Ishikawa (cell line): ENCODE measurements at regions not wholly inside any gene's neighbourhood (a gene's known extent, or its start where the extent isn't known, plus 50 kb on each side); places are given as distances from the start of the nearest gene placed in this dataset.

ENCODE experiments used
- CEBPB ChIP-seq: IDR thresholded peaks from 2 replicates; pipeline ENCODE4 v1.6.1; 2012
- CREB1 ChIP-seq: IDR thresholded peaks from 2 replicates; pipeline ENCODE4 v1.6.1; 2012; ENCODE audit warnings: low read depth
- EP300 ChIP-seq: IDR thresholded peaks from 2 replicates; pipeline ENCODE4 v1.6.1; 2012; ENCODE audit warnings: borderline replicate concordance
- FOXM1 ChIP-seq: IDR thresholded peaks from 2 replicates; pipeline ENCODE4 v1.6.1; 2012; ENCODE audit warnings: low read depth, borderline replicate concordance
- RAD21 ChIP-seq: IDR thresholded peaks from 2 replicates; pipeline ENCODE4 v1.6.1; 2012; ENCODE audit warnings: low read depth
- TAF1 ChIP-seq: IDR thresholded peaks from 2 replicates; pipeline ENCODE4 v1.6.1; 2012; ENCODE audit warnings: low read depth, mild to moderate bottlenecking
- YY1 ChIP-seq: IDR thresholded peaks from 2 replicates; pipeline ENCODE4 v1.6.1; 2012; ENCODE audit warnings: low read depth
- TF ChIP-seq, protein P1 (sequence below): IDR thresholded peaks from 2 replicates; pipeline ENCODE4 v1.6.1; 2012
- TF ChIP-seq, protein P2 (sequence below): IDR thresholded peaks from 2 replicates; pipeline ENCODE4 v1.6.1; 2012; ENCODE audit warnings: low read depth, mild to moderate bottlenecking
- TF ChIP-seq, protein P3 (sequence below): IDR thresholded peaks from 2 replicates; pipeline ENCODE4 v1.6.1; 2012

DNA sequence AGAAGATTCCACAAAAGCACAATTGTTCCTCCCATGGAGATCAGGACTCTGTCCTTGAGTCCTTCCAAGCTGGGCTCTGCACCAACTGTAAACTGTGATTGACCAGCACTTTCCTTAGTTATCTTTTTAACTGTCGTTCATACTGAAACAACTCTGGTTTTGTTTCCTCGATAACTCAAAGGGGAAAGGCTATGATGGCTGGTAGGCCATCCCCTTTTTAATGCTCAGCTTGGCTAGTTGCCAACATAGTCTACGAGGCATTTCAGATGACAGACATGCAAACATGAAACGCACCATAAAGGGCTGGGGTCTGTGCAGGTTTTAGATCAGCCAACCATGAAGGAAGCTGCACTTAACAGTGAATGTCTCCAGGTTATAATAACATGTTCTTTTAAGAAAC is 497.1 kb upstream of the ARID1B start:
- TF ChIP-seq EP300, result no peak
- TF ChIP-seq CREB1, result no peak
- no peak for TF ChIP-seq CEBPB
- TF ChIP-seq RAD21, result no peak
- no peak for TF ChIP-seq YY1
- TF ChIP-seq, protein P1, sequence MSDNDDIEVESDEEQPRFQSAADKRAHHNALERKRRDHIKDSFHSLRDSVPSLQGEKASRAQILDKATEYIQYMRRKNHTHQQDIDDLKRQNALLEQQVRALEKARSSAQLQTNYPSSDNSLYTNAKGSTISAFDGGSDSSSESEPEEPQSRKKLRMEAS, result no peak
- TF ChIP-seq, protein P2, sequence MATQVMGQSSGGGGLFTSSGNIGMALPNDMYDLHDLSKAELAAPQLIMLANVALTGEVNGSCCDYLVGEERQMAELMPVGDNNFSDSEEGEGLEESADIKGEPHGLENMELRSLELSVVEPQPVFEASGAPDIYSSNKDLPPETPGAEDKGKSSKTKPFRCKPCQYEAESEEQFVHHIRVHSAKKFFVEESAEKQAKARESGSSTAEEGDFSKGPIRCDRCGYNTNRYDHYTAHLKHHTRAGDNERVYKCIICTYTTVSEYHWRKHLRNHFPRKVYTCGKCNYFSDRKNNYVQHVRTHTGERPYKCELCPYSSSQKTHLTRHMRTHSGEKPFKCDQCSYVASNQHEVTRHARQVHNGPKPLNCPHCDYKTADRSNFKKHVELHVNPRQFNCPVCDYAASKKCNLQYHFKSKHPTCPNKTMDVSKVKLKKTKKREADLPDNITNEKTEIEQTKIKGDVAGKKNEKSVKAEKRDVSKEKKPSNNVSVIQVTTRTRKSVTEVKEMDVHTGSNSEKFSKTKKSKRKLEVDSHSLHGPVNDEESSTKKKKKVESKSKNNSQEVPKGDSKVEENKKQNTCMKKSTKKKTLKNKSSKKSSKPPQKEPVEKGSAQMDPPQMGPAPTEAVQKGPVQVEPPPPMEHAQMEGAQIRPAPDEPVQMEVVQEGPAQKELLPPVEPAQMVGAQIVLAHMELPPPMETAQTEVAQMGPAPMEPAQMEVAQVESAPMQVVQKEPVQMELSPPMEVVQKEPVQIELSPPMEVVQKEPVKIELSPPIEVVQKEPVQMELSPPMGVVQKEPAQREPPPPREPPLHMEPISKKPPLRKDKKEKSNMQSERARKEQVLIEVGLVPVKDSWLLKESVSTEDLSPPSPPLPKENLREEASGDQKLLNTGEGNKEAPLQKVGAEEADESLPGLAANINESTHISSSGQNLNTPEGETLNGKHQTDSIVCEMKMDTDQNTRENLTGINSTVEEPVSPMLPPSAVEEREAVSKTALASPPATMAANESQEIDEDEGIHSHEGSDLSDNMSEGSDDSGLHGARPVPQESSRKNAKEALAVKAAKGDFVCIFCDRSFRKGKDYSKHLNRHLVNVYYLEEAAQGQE, result no peak
- TF ChIP-seq, protein P3, sequence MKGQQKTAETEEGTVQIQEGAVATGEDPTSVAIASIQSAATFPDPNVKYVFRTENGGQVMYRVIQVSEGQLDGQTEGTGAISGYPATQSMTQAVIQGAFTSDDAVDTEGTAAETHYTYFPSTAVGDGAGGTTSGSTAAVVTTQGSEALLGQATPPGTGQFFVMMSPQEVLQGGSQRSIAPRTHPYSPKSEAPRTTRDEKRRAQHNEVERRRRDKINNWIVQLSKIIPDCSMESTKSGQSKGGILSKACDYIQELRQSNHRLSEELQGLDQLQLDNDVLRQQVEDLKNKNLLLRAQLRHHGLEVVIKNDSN, result no peak
- no peak for TF ChIP-seq TAF1
- no peak for TF ChIP-seq FOXM1
